SW480 (cell line): ENCODE measurements at regions not wholly inside any gene's neighbourhood (a gene's known extent, or its start where the extent isn't known, plus 50 kb on each side); places are given as distances from the start of the nearest gene placed in this dataset.

ENCODE experiments used
- DNase-seq: peaks from one replicate; pipeline ENCODE4 v3.0.0-alpha.2; 2016; ENCODE audit warnings: low spot score

DNA sequence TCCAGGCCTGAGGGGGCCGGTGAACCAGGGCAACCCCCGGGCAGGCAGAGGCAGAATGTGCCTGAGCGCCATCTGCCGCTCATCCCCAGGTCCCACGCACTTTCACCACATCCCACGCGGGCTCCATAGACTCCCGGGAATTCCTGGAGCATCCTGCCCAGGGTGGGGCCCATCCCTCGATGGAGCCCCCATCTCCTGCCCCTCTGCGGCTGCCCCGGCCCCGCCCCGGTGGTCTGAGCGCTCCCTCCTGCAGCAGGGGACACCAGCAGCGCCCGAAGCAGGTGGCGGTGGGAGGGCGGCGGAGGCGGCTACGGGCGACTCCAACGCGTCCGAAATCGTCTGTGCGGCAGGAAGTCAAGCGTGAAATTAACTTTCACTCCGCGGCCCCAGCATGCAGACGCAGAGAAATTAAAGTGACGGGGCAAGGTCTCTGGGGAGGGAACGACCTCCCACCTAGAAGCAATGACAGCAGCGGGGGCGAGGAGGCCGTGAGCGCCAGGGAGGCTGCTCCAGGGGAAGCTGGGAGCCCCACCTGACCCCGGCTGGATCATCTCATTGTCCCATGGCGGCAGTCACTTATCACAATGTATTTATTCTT lies 122.2 kb downstream of the NCOR2 start:
- no peak for DNase-seq

DNA sequence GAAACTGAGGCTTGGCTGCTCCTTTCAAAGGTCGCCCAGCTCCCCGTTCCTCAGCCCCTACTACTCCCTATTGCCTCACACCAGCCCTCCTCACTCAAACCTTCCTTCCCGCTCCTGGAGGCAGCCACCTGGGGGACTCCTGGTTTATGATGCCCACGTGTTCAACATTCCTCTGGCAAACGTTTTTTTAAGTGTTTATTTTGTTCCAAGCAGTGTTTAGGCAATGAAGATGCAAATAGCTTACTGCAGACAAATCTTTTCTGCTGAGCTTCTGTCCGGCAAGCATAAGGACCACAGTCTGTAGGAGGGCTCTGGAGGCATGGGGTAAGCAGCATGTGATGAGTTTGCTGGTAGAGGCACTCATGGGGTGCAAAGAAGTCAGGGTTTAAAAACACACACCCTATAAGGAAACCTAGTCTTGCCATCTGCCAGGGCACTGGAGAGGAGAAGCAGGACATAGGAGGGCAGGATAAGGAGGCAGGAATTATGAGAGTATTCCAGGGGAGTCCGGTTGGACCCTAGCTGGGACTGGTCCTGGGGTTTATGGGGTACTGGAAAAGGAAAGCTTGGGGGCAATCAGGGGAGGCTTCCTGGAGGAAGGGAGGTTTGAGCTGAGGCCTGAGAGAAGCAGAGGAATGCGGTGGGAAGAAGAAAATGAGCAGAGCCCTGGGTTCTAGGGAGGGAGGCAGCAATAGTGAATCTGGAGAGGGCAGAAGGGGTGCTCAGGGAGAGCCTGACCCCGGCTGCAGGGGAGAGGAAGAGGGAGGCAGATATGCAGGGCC lies 123.3 kb downstream of the NCOR2 start:
- no peak for DNase-seq

DNA sequence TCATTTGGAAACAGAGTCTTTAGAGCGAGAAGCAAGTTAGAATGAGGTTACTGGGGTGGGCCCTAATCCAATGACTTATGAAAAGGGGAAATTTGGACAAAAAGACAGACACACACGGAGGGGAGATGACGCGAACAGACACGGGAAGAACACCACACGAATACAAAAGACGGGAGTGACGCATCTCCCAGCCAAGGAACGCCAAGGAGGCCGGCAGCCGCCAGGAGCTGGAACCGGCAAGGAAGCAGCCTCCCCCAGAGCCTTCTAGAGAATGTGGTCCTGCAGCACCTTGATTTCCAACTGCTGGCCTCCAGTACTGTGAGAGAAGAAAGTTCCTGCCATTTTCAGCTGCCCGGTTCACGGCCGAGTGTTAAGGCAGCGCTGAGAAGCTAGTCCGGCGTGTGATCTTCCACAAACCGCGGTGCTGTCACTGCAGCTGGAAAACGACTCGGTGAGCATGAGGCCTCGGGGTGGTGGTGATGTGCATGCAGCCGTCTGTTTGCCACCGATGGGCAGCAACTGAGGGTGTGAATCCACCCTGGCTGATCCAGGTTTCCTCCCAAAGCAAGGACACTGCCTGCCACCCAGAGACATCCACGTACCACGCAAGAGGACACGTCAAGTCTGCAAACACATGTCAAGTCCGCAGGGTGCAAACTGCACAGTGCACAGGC lies 124.5 kb downstream of the NCOR2 start:
- DNase-seq: no peak

DNA sequence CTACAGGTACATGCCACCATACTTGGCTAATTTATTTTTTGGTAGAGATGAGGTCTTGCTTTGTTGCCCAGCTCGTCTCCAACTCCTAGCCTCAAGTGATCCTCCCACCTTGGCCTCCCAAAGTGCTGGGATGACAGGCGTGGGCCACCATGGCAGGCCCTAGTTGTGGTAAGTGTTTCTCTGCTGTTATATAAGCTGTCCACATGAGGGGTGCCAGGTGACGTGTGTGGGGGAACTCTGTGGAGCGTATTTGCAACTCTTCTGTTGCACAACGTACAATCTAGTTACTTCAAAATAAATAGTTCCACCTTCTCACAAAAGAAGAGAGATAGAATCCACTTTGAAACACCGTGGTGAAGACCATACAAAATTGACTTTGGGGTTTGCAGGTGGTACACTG lies 125.1 kb downstream of the NCOR2 start:
- DNase-seq: no peak

DNA sequence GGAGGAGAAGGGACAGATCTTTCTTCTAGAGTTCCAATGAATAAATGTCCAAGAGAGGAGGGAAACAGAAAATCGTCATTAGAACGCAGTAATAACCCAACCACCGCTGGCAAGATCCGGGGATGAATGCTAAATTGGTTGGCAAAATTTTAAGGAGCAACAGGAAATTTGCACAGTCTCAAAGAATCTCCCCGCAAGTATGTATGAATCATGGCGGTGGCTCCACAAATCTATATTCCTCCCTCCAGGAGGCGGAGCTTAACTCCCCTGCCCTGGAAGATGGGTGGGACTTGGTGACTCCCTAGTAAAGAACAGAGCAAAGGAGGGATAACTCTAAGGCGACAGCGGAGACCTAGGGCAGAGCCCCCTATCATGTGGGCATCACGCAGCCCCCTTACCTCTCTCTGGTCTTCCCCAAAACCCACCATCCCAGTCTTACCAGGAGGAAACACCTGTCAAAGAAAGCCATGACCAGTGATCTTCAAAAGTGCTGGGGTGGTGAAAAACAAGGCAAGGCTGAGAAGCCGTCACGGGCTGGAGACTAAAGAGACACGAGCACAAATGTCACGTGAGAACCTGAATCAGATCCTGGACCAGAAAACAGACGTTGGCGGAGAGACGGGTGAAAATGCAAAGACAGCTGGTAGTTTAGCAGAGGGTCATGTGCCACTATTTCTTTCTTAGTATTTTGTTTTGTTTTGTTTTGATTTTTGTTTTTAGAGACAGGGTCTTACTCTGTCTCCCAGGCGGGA lies 125.8 kb downstream of the NCOR2 start:
- no peak for DNase-seq

DNA sequence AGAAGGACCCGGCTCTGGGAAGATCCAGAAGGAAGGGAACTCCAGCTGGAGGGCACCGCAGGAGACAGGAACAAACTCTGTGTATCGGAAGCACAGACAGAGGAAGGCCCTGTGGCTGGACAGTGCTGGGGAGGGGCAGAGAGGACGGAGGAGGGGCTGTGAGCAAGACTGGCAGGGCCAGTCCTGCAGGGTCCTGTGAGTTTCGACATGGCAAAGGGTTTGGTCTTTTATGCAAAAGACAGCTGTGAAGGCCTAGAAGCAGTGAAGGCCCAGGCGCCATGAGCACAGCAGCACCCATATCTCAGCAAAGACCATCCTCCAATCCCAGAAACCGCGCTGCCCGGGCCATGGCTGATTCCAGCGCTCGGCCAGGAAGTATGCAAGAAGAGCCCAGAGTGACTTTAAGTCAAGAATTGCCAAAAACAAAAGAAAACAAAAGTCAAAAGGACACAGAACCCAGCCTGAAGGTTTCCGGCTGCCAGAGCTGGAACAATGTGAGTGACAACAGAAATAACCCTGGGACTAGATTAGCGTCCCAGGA lies 126.5 kb downstream of the NCOR2 start:
- no peak for DNase-seq

DNA sequence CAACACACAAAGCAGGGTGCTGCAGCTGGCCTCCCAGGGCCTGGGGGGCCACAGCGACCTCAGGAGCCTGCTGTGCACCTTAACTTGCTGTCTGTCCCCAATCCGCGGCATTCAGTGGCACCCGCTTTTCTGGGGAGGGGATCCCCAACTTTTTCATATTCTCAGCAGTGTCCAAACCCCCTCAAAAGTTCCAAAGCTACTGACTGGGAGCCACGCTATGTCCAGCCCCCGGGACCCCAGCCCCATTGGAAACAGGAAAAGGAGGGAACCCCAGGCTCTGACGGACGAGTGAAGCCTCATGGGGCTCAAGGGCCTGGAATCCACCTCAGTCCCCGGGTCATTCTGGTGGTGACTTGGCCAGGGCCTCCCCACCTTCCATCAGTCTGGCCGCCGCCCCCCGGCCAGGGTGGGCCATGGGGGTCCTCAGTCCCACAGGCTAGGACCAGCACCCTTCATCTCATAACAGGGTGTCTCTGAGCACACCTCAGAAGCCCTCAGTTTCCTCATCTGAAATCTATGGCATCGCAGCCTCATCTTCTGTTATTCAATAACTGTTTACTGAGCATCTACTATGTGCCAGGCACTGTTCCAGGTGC lies 127.3 kb downstream of the NCOR2 start:
- no peak for DNase-seq

DNA sequence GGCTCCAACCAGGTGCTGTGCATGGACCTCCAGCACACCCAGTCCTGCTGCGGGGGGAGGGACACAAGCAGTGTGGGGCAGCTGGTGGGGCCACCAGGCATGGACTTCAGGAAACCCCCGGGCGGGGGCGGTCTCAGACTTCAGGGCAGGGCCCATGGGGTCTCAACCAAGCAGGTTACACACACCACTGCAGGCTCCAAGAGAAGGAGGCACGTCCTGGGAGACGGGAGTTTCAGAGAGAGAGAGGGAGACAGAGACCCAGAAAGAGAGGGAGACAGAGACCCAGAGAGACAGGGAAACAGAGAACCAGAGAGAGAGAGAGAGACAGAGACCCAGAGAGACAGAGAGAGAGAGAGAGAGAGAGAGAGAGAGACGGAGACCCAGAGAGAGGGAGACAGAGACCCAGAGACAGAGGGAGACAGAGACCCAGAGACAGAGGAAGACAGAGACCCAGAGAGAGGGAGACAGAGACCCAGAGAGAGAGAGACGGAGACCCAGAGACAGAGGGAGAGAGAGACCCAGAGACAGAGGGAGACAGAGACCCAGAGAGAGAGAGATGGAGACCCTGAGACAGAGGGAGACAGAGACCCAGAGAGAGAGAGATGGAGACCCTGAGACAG lies 128.9 kb downstream of the NCOR2 start:
- DNase-seq: no peak

DNA sequence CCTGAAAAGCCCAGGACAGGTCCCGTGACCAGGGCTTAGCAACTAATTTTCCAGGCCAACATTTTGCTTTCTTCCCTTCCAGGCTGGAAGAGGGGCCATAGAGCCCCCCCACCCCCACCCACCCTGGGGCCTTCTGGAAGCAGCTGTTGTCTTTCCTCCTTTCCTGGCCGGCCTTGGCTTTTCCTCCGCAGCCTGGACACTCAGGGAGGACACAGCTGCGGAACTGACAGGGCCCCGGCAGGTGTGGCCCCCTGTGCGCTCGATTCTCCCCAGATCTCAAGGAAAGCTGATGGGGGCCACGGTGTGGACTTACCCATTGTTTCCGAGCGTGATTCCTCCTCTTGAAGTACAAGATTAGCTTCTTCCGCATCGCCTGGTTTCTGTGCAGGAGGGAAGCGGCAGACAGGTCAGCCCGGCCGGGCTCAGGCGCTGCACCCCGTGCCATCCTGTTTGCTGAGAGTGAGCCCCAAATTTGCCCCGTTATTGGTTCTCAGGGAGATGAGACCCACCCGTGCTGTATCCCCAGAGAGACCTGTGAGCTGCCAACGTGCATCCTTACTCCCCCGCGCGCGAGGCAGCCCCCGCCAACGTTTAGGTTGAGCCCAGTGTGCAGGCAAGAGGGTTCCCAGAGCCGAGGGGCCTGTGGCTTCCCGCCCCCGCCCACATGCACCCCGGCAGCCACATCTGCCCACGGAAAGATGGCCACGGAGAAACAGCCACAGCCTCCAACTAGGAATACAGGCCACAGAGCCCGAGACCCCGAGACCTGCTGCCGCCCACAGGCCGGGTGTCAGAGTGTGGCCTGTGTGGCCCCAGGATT lies 129.6 kb downstream of the NCOR2 start:
- no peak for DNase-seq

DNA sequence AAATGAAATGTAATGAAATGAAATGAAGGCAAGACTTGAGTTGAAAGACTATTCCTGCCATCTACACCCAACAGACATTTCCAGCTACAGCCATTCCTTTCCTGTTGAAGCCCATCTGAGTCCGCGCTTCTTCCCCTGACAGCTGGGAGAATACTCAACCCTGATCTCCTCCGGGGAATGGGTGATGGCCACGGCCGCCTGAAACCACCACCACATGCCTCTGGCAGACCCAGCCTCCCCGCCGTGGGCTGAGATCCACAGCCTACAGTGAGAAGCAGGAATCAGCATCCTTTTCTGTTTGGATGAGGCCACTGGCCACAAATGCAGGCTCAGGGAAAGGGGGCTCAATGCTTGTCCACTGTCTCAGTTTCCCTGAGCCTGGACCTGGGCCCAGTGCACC lies 130.3 kb downstream of the NCOR2 start:
- DNase-seq: no peak

DNA sequence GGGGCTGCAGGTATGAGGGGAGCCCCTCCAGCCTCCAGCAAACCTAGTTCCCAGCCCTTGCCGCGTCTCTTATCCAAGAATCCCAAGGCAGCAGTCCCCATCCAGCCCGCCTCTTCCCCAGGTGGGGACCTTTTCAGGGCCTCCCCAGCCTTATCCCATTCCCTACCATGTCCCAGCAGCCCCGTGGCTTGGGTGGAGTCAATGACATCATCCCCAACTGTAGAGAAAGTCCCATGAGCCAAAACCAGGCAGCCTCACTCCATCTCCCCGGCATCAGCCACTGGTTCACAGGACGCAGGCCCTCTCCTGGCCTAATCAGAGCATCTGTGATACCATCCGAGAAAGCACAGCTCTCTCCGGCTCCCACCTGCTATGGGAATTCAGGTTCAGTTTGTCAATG lies 131.0 kb downstream of the NCOR2 start:
- peak; percentile 32 for DNase-seq

DNA sequence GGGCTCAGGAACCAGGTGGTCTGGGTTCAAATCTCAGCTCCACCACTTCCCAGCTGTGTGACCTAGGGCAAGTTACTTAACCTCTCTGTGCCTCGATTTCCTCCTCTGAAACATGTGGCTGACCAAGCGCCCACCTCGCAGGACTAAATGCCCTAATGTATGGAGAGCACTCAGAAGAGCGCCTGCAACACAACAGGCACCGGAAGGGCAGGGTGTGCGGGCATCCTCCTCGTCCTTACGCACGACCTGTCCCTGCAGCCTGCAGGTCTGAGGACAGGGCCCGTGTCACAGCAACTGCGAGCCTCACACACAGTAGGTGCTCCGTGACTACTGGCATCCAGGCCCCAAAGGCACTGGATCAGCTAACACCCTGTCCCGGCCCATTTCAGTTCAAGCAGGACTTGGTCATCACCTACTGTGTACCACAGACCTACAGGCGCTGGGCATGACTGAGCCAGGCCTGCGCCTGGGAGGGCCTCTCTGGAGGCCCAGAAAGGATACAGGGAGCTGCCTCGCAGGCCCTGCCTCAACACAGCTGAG lies 131.5 kb downstream of the NCOR2 start:
- DNase-seq: no peak

DNA sequence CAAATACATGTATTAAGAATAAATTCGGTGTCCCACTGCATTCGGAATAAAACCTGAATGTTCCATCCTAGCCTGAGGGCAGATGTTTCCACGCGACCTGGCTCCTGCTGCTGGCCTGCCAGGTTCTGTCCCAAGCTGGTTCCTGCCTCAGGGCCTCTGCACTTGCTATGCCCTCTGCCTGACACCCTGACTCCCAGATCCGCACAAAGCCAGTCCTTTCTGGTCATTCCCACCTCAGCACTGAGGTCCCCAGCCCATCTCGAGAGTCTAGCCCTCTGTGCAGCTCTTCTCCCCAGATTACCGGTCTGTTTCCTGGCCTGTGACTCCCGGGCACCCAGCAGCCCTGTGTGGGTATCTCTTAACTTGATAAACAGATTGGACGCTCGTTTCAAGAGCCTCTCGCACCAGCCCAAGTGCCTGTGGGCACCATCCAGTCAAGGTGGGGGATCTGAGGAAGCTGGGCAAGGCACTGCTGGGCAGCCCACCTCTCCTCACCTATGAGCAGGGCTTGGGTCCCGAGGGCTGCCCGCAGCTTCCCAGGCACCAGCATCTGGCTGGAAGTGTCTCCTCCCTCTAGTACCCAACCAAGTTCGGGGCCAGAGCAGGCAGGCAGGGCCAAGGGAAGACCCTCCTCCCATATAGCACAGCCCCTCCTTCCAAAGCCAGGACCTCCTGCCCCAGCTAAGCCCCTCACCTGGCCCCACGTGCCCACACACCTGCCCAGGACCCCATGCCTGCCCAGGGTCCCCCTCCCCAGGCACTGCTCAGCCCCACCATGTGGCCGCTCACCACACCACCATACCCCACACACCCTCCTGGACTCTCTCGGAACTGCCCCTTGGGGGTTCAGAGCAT lies 132.2 kb downstream of the NCOR2 start:
- DNase-seq: no peak

DNA sequence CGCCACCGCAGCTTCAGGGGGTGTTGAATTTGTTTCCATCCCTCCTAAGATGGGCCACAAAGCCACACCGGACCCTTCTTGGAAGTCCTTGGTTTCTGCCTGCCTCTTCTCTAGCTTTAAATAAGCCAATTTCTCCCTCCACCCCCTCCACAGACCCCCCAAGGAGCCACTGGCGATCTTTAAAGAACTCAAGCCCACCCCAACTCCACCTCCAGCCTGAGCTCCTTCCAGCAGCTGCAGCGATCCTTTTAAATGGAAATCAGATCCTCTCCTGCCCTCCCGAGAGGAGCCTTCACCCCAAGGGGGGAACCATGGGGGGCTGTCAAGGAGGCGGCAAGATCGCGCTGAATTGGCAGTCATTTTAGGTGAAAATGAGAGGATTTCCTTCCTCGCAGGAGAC lies 133.1 kb downstream of the NCOR2 start:
- no peak for DNase-seq

DNA sequence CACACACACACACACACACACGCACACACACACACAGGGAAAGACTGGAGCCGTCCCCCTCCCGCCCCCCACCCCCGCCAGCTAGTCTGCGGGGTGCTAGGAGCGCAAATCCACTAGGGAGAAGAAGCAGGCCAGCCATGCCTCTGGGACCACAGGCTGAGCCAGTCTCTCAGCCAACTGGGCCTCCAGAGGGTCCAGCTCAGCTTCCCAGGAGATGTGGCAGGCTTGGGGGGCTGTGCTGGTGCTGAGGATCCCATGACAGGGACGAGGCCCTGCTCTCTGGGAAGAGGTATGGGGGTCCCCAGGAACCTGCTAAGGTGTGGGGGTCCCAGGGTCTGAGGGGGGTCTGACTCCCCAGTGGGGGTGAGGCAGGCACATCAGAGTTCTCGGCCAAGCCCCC lies 133.5 kb downstream of the NCOR2 start:
- no peak for DNase-seq

DNA sequence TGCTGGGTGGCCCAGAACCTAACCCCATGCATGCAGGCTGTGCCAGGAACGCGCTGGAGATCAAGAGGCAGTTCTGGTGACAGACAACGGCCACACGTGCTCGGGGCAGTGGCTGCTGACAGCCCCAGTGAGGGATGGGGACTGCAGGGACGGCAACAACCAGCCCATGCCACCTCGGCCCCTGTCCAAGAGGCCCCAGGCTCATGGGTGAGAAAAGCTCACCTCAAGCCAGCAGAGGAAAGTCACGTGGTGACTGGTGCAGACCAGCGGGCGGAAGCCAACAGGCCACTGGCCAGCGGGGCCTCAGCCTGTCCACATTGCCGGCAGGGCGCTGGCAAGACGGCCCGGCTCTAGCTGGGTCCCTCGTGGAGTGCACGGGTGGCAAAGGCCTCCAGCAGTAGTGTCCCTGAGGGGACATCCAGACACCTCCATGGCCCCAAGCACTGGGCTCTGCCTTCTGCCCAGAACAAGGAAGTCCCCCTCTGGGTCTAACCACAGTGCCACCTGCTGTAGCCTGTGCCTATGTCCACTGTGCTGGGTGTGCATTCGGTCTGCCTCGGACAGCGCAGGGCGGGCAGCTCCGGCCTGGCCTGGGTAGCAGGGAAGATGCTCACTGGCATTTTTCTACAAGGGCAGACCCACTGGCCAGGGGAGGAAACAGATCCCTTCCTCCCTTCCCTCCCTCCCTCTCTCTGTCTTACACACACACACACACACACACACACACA lies 134.1 kb downstream of the NCOR2 start:
- DNase-seq: no peak

DNA sequence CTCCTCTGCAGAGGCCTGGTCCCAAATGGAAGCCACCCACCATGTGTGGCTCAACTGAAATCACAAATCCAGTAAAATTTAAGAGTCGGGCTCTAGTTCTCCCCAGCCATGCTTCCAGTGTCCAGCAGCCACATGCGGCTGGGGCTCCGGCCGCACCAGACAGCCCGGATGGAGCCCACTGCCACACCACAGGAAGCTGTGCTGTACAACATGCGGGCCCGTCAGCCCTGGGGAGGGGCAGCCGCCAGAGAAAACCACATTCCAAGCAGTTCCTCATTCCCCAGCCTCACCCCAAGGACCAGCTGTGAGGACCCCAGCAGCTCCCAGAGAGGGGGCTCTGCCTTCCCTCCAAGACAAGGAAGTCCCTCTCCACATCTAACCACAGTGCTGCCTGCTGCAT lies 135.0 kb downstream of the NCOR2 start:
- DNase-seq: no peak

DNA sequence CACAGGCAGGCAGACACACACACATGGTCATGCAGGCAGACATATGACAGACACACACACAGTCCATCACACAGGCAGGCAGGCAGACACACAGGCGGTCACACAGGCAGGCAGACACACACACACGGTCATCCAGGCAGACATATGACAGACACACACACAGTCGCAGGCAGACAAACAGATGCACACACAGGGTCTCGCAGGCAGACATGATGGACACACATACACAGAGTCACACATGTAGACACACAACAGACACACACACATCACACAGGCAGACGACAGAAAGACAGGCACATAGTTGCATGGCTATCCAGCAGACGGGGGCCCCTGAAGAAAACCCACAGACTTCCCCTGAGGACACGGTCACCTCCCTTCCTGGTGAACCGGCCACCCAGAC lies 135.4 kb downstream of the NCOR2 start:
- DNase-seq: no peak

DNA sequence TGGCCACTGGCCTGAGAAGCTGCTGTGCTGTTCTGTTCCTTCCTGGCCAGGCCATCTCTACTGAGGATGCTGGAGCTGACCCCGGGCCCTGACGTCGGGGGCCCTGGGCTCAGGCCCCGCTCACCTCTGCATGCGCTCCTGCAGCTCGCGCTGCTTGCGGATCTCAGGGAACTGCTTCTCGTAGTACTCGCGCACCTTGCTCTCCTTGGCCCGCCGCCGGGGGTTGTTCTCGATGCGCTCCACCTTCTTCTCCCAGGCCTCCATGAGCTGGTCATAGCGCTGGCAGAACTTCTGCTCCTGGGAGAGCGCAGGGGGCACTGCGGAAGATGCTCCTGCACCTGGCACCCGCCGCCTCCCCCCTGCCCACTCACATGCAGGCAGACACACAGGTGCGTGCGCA lies 135.6 kb downstream of the RFLNA start:
- no peak for DNase-seq
